NCI-H526 treated with DMSO at 0.1 percent for 48 hours (cell line): ENCODE measurements at regions not wholly inside any gene's neighbourhood (a gene's known extent, or its start where the extent isn't known, plus 50 kb on each side); places are given as distances from the start of the nearest gene placed in this dataset.
"Not testable (repeated sequence)": the region's sequence is repeated elsewhere in the genome, so short reads cannot be mapped to it uniquely, and the experiment has no call there.

Source experiments
- DNase-seq: peaks from one replicate; lab custom pipeline; 2025; lab: John Stamatoyannopoulos, UW

DNA sequence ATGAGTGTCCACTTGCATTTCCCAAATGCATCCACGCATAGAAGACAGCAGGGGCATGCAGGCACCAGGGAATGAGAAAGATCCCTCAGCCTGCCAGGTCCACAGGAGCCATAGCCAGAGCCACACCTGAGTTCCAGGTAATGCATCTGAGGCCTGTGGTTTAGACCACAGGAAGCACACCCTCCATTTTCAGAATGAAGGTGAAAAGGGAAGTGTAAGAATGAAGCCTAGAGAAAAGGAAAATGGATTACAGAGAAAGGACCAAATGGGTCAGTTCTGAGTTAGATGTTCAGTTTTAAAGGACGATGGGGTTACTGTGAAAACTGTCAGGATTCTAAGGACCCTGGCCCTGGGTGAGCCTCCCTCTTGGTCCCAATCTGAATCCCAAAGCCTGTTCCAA, 1283.2 kb downstream of the TMEM121 start:
- no peak for DNase-seq

GRCh38 chr14:106810168-106810567, 1283.8 kb downstream of the TMEM121 start:
- not testable (repeated sequence) for DNase-seq

DNA sequence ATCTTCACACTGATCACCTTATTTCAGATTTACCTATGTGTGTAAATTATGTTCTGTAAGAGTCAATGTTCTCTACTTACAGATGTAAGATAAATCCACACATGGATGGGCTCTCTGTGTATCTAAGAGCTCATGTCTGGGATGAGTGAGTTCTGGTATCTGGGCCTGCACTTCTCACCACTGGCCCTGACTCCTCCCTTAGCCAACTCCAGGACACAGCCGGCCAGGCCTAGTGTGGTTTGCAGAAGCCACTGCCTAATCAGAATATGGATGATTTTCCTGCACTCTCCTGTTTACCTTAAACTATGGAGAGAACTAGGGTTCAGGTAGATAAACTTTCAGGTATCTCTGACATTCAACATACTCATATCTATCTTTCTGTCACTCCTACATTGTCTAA, 1284.8 kb downstream of the TMEM121 start:
- peak; percentile 64 for DNase-seq

DNA sequence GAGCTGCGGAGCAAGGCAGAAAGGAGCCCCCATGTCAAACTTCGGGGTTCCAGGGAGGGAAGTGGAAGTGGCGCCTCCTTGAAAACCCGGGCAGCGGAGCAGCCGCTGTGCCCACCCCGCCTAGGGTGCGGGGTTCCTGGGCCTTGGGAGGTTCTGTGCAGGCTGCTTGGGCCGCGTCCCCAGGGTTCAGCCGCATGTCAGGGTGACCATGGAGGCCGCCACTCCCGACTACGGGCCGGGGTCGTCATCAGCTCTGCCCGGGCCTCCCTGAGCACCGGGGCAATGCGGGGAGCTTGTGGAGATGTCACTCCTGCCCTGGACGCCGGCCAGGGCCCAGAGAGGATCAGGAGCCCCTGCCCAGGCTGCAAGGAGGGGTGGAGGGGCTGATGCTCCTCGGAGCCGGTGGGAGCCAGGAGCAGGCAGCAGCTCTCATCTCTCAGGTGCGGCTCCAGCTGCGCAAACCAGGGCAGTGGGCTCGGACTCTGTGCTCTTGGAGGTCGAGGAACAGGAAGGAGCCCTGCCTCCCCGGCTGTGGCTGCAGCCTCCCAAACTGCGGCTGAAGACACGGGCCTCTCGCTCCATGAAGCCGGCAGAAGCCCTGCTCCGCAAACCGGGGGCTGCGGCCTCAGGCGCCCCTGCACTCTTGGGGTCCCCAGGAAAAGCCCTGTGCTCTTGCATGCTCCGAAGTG, 1286.5 kb downstream of the TMEM121 start:
- DNase-seq = no peak

- no peak for DNase-seq
Observed at GRCh38 chr14:106813477-106813823, 1287.1 kb downstream of the TMEM121 start.

GRCh38 chr14:106820119-106820518, 1293.7 kb downstream of the TMEM121 start:
- DNase-seq = no peak

DNA sequence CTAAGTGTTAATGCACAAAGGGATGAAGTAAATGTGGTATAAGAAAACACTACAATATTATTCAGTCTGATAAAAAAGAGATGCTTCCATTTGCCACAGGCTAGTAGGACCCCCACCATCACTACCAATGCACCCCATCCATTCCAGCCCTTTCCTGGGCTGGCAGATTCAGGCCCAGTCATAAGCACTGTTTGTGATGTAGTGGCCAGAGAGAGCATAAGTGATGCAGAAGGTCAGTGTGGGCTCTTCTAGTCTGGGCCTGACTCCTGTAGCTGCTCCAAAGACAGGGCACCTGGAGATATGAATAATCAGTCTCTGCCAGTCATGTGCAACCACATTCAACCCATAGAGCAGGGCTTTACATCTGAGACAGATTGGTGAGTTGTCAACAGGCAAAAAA, 1294.7 kb downstream of the TMEM121 start:
- no peak for DNase-seq

- no peak for DNase-seq
Observed at GRCh38 chr14:106822905-106823304, 1296.5 kb downstream of the TMEM121 start.

GRCh38 chr14:106823552-106823951, 1297.2 kb downstream of the TMEM121 start:
- DNase-seq = no peak

DNA sequence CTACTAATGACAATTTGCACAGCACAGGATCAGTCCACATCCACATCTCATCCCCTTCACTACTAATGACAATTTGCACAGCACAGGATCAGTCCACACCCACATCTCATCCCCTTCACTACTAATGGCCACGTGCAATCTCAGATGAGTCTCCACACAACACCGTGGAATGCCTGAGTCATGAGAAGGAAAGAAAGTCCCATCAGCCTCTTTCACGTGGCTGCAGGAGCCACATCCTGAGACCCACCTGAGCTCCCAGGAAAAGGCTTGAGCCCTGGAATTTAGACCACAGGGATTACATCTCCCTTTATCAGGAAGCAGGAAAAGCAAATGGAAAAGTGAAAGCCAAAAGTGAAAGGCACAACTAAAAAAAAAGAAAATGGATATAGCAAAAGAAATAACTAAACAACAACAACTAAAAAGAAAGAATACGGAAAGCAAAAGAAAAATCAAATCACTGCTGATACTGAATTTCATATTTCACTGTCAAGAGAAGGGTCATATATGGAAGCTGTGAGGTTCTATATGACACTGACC, 1300.5 kb downstream of the TMEM121 start:
- no peak for DNase-seq

- no peak for DNase-seq
Observed at GRCh38 chr14:106831322-106831720, 1304.9 kb downstream of the TMEM121 start.

- DNase-seq = no peak
Observed at GRCh38 chr14:106837870-106838269, 1311.5 kb downstream of the TMEM121 start.

DNA sequence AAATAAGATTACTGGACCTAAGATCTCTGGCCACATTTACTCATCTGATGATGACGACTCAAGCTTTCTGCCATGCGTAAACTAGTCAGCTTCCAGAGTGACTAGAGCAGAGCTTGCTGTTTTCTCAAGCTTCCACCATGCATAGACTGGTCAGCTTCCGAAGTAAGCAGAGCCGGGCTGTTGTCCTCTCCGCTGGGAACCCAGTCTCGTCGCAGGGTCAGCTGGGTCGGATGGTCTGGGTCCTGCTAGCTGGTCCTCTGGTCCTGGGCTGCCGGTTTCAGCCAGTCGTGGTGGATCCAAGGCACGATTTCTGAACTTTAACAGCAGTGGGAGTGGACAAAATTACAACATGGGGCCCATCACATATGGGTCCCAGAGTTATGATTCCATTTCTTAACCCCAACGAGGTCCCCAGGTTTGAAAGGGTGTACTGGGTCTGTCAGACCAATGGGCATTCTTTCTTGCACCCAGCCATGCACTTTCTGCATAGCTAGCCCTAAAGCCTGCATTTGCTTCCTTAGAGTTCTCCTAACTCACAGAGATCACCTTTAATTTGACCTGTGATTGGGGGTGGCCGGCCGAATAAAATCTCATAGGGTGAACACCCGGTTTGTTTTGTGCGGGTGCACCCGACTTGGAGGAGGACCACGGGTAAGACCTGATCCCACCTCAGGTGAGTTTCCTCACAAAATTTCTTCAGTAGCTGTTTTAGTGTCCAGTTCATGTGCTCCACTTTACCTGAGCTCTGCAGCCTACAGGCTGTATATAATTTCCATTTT, 1312.8 kb downstream of the TMEM121 start:
- no peak for DNase-seq

DNA sequence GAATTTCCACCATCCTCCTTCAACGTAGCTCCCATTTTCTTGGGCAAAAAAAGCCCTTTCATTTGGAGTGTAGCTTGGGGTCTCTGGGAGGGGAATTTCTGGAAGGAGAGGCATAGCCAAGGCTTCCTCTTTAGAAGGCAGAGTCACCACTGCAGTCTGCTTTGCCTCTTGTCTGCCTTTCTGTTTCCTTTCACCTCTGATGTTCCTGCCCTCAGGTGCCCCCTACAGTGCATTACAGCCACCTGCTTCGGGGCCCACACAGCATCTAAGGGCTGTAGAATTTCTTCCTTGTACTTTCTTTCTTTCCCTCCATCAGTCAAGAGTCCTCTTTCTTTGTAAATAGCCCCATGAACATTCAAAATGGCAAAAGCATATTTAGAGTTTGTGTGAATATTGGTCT, 1313.9 kb downstream of the TMEM121 start:
- DNase-seq = no peak

DNA sequence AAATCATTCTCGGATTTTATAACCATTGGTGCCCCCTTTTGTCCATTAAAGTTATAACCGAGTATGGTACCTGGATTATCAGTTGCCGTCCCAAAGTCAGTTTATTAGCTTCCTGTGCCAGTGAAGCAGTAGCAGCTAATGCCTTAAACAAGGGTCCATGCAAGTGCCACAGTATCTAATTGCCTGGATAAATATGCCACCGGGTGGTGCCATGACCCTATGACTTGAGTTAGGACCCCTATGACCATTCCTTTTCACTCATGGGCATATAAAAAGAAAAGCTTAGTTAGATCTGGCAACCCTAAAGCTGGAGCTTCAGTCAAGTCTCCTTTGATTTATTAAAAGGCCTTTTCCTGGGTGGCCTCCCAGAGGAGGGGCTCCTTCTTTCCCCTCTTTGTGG, 1314.6 kb downstream of the TMEM121 start:
- no peak for DNase-seq

- no peak for DNase-seq
Observed at GRCh38 chr14:106841701-106842100, 1315.3 kb downstream of the TMEM121 start.

DNA sequence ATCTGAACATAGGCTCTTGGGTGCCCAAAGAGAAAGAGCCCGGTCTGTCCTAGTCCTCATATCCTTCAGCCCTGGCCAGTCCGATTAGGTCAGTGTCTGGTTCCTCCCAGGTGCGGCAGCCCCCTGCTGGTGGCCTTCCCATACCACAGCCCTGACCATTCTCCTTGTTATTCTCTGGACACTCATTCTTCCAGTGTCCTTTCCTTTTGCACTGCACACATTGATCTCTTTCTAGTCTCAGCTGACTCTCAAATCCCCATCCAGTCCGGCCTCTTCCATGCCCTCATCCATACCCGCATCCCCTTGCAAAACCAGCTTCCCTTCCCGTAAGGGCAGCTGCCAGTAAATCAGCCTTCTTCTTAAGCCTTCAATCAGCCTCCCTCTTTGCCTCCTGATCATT, 1316.3 kb downstream of the TMEM121 start:
- DNase-seq = no peak

DNA sequence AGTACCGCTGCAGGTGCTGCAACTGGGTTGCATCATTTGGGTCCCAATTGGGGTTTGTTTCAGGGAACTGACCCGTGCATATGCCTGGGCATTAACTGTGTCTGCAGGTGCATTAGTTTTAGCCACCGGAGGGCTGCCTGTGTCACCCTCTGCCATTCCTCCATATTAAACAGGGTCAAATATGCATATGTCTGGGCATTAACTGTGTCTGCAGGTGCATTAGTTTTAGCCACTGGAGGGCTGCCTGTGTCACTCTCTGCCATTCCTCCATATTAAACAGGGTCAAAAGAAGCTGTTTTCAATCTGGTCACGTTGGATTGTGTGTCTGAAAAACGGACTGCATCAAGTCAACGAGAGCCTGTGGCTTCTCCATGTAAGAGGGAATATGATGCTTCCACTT, 1317.0 kb downstream of the TMEM121 start:
- no peak for DNase-seq

DNA sequence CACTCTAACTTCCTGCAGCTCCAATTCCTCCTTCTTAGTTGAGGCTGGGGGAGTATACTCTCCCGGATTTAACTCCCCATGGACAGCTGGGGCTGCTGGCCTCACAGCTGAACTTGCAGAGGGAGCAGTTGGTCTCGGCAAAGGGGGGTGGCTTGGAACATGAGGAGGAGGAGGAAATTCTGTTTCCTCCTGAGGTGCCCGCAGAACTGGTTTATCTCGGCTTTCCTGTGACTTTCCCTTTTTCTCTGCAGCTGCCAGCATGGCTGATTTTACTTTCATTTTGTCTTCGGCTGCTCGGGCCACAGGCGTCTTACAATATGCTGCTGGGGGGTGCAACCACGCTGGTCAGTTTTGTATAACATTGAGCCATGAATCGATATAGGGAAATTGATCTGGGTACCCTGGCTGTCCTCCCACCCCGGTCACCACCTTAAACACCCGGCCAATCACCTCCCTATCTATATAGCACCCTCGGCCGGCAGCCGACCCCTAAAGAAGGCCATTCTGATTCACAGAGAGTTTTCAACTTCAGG, 1317.6 kb downstream of the TMEM121 start:
- DNase-seq = peak; percentile 60

DNA sequence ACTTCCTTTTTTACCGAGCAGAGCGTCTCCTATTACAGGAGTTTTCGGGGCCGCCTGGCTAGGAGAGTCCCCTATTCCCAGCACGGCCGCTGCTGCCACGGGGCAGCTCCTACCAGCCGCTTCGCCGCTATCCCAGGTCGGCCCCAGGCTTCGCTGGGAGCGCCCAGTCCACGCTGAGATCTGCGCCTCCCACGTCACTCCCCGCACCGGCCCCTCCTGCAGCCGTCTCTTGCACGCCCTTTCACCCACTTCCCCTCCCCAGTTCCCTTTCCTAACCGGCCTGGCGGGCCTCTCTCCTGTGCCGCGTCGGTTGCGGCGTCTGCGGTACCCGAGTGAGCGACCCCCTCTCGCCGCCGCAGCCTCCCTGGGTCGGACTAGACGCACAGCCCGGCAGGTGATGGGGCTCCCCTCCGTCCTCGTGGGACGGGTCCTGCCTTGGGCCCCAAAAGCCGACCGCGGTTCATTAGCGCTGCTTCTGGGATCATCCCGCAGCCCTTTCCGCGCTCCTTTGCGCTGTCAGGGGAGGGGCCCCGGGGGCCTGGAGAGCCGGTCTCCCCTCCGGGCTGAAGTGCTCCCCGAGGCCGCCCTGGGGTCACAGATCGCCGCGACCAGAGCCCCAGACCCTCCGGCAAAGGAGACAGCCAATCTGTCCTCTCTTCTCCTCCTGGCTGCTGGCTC, 1318.4 kb downstream of the TMEM121 start:
- DNase-seq = peak; percentile 72

DNA sequence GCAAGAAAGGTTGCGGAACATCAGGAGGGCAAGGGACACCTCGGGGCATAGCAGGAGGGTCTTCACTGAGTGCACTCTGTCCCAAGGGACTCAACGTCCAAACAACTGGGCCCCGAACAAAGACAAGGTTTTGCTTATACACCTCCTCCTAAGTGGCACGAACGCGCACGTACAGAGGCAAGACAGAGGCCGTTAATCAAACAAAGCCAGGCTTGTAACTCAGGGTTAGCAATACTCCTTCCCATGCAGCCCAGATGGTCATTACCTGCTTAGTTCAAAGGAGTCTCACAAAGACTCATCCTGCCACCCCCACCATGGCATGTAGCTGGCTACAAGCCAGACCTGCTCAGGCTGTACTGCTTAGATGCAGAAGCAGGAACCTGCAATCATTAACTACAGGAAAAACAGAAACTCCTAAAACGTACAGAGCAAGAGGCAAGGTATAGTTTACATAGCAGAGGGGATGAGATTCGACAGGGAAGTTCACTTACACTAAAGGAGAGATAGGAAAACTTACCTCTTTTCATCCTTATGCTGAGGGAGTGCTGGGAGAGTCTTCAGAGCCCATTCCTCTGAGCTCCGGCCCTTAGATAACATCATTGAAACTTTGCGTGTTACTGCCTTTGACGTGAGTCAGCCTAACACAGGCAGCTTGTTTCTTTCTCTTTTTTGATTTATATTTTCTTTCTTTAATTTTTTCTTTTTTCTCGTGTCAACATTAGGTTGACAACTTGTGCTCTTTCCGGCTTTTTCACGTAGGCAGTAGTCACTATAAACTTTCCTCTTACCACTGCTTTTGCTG, 1319.1 kb downstream of the TMEM121 start:
- DNase-seq = peak; percentile 83

GRCh38 chr14:106846218-106846617, 1319.8 kb downstream of the TMEM121 start:
- DNase-seq = peak; percentile 59
